K562 (cell line): ENCODE measurements at regions not wholly inside any gene's neighbourhood (a gene's known extent, or its start where the extent isn't known, plus 50 kb on each side); places are given as distances from the start of the nearest gene placed in this dataset.

Experiments used
- CREM ChIP-seq: IDR thresholded peaks from 2 replicates; pipeline ENCODE4 v1.6.1; 2014; ENCODE audit warnings: antibody characterized with exemption, low read depth
- EZH2 ChIP-seq: IDR thresholded peaks from 2 replicates; pipeline ENCODE4 v1.6.1; 2012; ENCODE audit warnings: low read depth, mild to moderate bottlenecking, inconsistent platforms, low read length, borderline replicate concordance
- KDM1A ChIP-seq, 2 experiments: fragments of 450-650 bp; IDR thresholded peaks; 2 replicates each; pipeline ENCODE4 v1.6.1; 2016; ENCODE audit warnings: mild to moderate bottlenecking in 2 of 2
- PCBP2 ChIP-seq: fragments of 200-400 bp; formaldehyde crosslinking; IDR thresholded peaks from 2 replicates; pipeline ENCODE4 v1.6.1; 2018; ENCODE audit warnings: low read length, low read depth, mild to moderate bottlenecking, moderate library complexity; ENCODE audit not compliant: poor library complexity, severe bottlenecking
- RAD21 ChIP-seq, 2 experiments: fragments of 250-450 bp in 1 of 2; fragments of 450-650 bp in 1 of 2; sonication (Bioruptor Pico) in 1 of 2; formaldehyde crosslinking in 1 of 2; IDR thresholded peaks in 1 of 2; conservative IDR thresholded peaks in 1 of 2; 2 replicates each; pipeline versions ENCODE4 v1.4.0 to v1.8.0; 2020 to 2022; ENCODE audit warnings: mild to moderate bottlenecking in 2 of 2, moderate library complexity in 1 of 2
- RFX5 ChIP-seq: IDR thresholded peaks from 2 replicates; pipeline ENCODE4 v1.6.1; 2011; ENCODE audit warnings: low read depth, mild to moderate bottlenecking, improper control_type of control experiment, low read length
- SIX5 ChIP-seq, 2 experiments: IDR thresholded peaks; 2 replicates each; pipeline ENCODE4 v1.6.1; 2011; ENCODE audit warnings: low read length in 2 of 2, borderline replicate concordance in 1 of 2, low read depth in 1 of 2, mild to moderate bottlenecking in 1 of 2, moderate library complexity in 1 of 2; ENCODE audit not compliant: insufficient read depth in 1 of 2
- SP2 ChIP-seq: IDR thresholded peaks from 2 replicates; pipeline ENCODE4 v1.6.1; 2011; ENCODE audit warnings: mild to moderate bottlenecking, low read depth, low read length, moderate library complexity; ENCODE audit not compliant: poor library complexity, severe bottlenecking; ENCODE audit errors: extremely low read depth
- TAF15 ChIP-seq: fragments of 200-400 bp; formaldehyde crosslinking; IDR thresholded peaks from 2 replicates; pipeline ENCODE4 v1.6.1; 2017; ENCODE audit warnings: mild to moderate bottlenecking, low read depth, low read length, moderate library complexity
- TCF7 ChIP-seq: sonication (generic); IDR thresholded peaks from 2 replicates; pipeline ENCODE4 v1.6.1; 2016; ENCODE audit warnings: antibody characterized with exemption, borderline replicate concordance
- TGIF2 ChIP-seq: sonication (generic); formaldehyde crosslinking; IDR thresholded peaks from 2 replicates; pipeline ENCODE4 v1.8.1; 2022; ENCODE audit warnings: mild to moderate bottlenecking, missing genetic modification reagents, moderate library complexity
- ZNF507 ChIP-seq: conservative IDR thresholded peaks from 2 replicates; pipeline ENCODE4 v1.6.1; 2017; ENCODE audit warnings: missing genetic modification characterization, missing compliant biosample characterization
- TF ChIP-seq, protein P1 (sequence below): sonication (generic); formaldehyde crosslinking; IDR thresholded peaks from 2 replicates; pipeline ENCODE4 v1.4.0; 2020; ENCODE audit warnings: mild to moderate bottlenecking, missing genetic modification reagents
- TF ChIP-seq, protein P2 (sequence below), 3 experiments: IDR thresholded peaks in 2 of 3; conservative IDR thresholded peaks in 1 of 3; 2 replicates each; pipeline ENCODE4 v1.5.1; 2011 to 2012; ENCODE audit warnings: low read length in 3 of 3, mild to moderate bottlenecking in 3 of 3, control low read depth in 2 of 3, improper control_type of control experiment in 1 of 3, inconsistent platforms in 1 of 3, low read depth in 1 of 3, mixed read lengths in 1 of 3, moderate library complexity in 1 of 3; ENCODE audit not compliant: insufficient read depth in 2 of 3

DNA sequence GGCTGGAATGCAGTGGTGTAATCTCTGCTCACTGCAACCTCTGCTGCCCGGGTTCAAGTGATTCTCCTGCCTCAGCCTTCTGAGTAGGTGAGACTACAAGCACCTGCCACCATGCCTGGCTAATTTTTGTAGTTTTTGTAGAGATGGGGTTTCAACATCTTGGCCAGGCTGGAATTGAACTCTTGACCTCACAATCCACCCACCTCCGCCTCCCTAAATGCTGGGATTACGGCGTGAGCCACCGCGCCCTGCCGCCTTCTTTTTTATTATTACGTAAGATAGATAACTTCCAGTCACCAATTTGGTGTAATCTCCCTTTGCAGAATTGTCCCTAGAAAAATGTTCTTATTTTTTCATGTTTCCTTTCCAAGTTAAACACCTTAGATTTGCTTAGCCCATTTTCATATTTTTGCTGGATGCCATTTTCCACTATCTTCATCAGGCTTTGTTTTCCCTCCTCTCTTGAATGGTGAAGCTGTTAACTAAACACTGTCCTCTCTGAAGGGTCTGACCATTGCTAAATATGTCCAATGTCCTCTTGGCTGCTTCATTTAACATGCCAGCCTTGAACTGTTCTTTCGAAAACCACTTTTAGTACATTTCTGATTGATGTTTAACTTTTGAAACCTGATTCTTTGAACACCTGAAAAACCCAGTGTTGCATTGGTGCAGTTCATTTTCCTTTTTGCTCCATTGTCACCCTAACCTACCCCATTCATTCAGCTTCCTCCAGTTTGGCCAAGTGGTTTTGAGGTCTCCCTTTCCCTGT, 135.1 kb upstream of the PIK3R1 start:
- TF ChIP-seq, protein P1, sequence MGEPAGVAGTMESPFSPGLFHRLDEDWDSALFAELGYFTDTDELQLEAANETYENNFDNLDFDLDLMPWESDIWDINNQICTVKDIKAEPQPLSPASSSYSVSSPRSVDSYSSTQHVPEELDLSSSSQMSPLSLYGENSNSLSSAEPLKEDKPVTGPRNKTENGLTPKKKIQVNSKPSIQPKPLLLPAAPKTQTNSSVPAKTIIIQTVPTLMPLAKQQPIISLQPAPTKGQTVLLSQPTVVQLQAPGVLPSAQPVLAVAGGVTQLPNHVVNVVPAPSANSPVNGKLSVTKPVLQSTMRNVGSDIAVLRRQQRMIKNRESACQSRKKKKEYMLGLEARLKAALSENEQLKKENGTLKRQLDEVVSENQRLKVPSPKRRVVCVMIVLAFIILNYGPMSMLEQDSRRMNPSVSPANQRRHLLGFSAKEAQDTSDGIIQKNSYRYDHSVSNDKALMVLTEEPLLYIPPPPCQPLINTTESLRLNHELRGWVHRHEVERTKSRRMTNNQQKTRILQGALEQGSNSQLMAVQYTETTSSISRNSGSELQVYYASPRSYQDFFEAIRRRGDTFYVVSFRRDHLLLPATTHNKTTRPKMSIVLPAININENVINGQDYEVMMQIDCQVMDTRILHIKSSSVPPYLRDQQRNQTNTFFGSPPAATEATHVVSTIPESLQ (CRISPR knock-in tag) = no peak
- TF ChIP-seq, protein P2, sequence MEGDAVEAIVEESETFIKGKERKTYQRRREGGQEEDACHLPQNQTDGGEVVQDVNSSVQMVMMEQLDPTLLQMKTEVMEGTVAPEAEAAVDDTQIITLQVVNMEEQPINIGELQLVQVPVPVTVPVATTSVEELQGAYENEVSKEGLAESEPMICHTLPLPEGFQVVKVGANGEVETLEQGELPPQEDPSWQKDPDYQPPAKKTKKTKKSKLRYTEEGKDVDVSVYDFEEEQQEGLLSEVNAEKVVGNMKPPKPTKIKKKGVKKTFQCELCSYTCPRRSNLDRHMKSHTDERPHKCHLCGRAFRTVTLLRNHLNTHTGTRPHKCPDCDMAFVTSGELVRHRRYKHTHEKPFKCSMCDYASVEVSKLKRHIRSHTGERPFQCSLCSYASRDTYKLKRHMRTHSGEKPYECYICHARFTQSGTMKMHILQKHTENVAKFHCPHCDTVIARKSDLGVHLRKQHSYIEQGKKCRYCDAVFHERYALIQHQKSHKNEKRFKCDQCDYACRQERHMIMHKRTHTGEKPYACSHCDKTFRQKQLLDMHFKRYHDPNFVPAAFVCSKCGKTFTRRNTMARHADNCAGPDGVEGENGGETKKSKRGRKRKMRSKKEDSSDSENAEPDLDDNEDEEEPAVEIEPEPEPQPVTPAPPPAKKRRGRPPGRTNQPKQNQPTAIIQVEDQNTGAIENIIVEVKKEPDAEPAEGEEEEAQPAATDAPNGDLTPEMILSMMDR (IDR thresholded peaks at IDR 0.05 in 2 of 3, conservative IDR thresholded peaks at IDR 0.05 in 1 of 3; ENCODE audit: insufficient read depth in 2 of 3, low read depth in 1 of 3, low read length in 3 of 3) = no peak
- TF ChIP-seq CREM = no peak
- no peak for TF ChIP-seq TAF15
- no peak for TF ChIP-seq EZH2
- no peak for TF ChIP-seq SP2
- TF ChIP-seq TCF7 = no peak
- no peak for TF ChIP-seq RFX5
- no peak for TF ChIP-seq PCBP2
- no peak for TF ChIP-seq RAD21 (CRISPR knock-in tag; conservative IDR thresholded peaks at IDR 0.05 in 1 of 2, IDR thresholded peaks at IDR 0.05 in 1 of 2)
- TF ChIP-seq KDM1A (IDR thresholded peaks at IDR 0.05) = no peak
- no peak for TF ChIP-seq SIX5 (IDR thresholded peaks at IDR 0.05; ENCODE audit: borderline replicate concordance in 1 of 2, insufficient read depth in 1 of 2, low read depth in 1 of 2, low read length in 2 of 2)
- no peak for TF ChIP-seq TGIF2
- TF ChIP-seq ZNF507 = no peak
